Frontal cortex (tissue), 3 donors: ENCODE measurements at regions not wholly inside any gene's neighbourhood (a gene's known extent, or its start where the extent isn't known, plus 50 kb on each side); places are given as distances from the start of the nearest gene placed in this dataset.
"Not testable (repeated sequence)": the region's sequence is repeated elsewhere in the genome, so short reads cannot be mapped to it uniquely, and the experiment has no call there.

Experiments used
- DNase-seq, 2 donors: peaks; one replicate each; pipeline ENCODE4 v3.0.0; 2012; ENCODE audit warnings: low spot score in 2 of 2
- FAIRE-seq: peaks from 2 replicates; lab custom pipeline; 2012; peaks lifted over from hg19 to GRCh38; lab: Jason Lieb, UNC
- donor health status: control.
- donor health status: control.
- donor health status: control.

DNA sequence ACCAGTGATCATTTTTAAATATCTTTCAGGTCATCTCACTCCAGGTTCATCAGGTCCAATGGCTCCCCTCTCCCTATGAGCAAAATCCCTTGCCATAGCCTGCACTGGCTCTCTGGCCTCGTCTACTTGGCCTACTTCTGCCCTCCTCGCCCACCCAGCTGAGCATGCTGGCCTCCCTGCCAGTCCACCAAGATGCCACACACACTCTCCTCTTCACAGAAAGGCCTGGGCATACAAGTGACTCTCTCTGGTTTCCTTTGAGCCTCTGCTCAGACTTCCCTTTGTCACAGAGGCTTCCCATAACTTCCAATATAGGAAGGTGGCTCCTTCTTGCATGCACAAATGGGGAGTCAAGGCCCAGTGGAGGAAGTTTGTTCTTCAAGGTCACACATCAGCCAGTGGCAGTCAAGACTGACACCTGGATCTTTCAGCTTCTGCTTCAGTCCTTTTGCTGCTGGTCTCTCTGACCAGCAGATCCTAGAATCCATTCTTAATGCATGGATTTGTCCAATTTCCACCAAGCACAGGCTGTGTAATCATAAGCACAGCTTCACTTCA is 223.2 kb upstream of the HES1 start:
- DNase-seq (no peak), FAIRE-seq (no peak)

GRCh38 chr3:193914602-193915001 is 221.3 kb upstream of the HES1 start:
- no peak for DNase-seq
- no peak for FAIRE-seq

GRCh38 chr3:193915099-193915498 is 220.8 kb upstream of the HES1 start:
- DNase-seq (no peak), FAIRE-seq (no peak)

GRCh38 chr3:193915613-193916012 is 220.3 kb upstream of the HES1 start:
- no peak for DNase-seq
- FAIRE-seq = no peak

DNA sequence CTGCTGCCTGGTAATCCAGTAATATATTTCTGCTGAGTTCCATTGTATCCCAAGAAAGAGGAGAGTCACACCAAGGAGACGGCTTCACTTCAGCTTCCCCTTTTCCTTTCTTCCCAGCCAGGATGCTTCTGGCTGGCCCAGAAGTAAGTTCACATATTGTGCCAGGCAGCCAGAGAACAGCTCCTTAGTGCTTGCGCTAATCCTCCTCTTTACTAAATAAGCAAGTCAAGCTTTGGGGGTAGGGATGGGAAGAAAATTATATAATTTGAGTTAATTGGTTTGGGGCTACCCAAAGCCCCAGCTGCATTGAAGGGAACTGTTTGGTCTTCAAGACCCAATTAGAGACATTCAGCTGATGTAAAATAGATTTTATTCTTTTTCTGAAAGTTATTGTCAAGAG is 218.8 kb upstream of the HES1 start:
- FAIRE-seq = no peak
- DNase-seq = peak in 1 of 2 donors; percentile 12

DNA sequence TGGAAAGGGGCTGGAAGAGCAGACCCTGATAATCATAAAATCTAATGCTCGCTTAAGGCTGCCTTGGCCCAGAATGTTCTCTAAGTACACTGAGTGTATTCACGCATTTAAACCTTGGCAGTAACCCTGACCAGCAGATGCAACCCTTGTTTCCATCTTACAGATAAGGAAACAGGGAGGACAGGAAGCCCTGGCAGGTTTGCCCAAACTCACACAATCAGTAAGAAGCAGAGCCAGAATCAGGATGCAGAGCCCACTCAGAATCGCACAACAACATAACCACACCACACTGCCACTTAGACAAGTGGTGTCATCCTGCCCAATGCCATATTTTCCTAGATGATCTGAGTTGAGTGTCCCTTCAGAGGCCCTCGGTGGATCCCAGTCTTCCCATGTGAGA is 214.5 kb upstream of the HES1 start:
- FAIRE-seq (no peak), DNase-seq (no peak)

DNA sequence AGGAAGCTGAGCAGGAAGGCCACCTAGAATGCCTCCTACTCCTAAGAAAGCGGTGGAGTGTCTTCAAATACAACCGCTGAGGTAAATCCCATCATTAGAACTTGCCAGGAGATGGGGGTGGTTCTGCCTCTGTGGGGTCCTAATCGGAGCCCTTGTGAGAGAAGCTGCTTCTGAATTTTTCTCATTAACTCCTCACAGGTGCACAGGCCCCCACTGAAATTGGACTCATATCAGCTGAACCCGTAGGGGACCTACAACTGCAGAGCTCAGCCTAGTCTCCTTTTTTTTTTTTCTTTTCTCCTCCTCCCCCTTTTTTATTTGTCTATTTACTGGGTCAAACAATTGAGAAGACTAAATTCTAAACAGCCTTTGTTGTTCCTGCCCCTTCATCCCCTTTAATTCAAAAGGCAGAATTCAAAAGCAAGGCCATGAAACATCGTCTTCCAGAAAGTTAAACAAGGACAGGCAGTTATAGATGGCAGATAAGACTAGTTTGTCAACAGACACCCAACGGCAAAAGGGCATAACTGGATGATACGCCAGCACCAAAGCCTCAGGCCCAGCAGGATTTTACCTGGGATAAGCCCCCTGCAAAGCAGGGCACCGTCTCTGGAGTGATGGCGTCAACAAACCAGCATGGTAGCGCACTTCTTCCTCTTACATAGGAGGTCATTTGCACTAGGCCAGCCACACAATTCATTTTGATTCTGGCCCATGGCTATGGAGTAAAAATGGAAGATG is 213.7 kb upstream of the HES1 start:
- DNase-seq = no peak
- FAIRE-seq = no peak

GRCh38 chr3:193923958-193924357 is 212.0 kb upstream of the HES1 start:
- DNase-seq, FAIRE-seq: not testable (repeated sequence)

DNA sequence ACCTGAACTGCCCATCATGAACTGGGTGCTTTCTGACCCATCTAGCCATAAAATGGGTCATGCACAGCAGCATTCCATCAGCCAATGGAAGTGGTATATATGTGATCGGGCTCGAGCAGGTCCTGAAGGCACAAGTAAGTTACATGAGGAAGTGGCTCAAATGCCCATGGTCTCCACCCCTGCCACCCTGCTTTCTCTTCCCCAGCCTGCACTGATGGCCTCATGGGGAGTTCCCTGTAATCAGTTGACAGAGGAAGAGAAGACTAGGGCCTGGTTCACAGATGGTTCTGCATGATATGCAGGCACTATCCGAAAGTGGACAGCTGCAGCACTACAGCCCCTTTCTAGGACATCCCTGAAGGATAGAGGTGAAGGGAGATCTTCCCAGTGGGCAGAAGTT is 209.9 kb upstream of the HES1 start:
- not testable (repeated sequence) for FAIRE-seq, DNase-seq

GRCh38 chr3:193927413-193928206 is 208.3 kb upstream of the HES1 start:
- not testable (repeated sequence) for FAIRE-seq

GRCh38 chr3:193928354-193929209 is 207.4 kb upstream of the HES1 start:
- peak in 1 of 2 donors; percentile 20 for DNase-seq
- FAIRE-seq = no peak

More at GRCh38 chr3:193927413-193928206, 208.3 kb upstream of the HES1 start:
- DNase-seq = not testable (repeated sequence)

GRCh38 chr3:193929373-193929772 is 206.6 kb upstream of the HES1 start:
- DNase-seq (no peak), FAIRE-seq (no peak)

DNA sequence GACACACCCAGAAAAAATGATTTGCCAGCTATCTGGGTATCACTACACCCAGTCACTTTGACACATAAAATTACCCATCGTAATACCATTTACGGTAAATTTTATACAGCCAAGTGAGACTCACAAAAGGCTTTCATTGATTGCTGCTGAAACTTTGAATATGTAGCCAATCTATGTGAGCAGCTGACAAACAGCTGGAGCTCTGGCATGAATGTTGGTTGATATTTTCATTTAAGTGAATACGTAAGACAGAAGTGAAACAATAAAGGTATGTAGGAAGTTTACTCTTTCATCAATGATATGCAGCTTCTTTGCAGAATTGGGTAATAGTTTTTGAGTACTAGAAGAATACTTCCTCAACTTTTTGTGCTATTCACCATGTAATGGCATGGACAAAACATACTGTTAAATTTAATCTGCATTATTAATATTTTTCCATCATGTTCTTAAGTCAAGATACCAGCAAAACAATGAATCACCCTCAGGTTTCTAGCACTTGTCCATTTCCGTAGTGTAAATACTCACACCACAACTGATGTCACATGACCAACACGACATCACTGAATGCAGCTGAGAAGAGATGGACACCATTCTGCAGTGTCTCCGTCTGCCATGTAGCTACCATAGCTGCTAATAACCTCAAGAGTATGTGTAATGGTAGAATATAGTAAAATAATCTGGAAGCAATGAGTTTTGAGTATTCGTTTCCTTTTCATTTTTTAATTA is 205.9 kb upstream of the HES1 start:
- DNase-seq = no peak
- FAIRE-seq = no peak

- DNase-seq (no peak), FAIRE-seq (no peak)
These were observed 203.8 kb upstream of the HES1 start for GRCh38 chr3:193932136-193932535.

DNA sequence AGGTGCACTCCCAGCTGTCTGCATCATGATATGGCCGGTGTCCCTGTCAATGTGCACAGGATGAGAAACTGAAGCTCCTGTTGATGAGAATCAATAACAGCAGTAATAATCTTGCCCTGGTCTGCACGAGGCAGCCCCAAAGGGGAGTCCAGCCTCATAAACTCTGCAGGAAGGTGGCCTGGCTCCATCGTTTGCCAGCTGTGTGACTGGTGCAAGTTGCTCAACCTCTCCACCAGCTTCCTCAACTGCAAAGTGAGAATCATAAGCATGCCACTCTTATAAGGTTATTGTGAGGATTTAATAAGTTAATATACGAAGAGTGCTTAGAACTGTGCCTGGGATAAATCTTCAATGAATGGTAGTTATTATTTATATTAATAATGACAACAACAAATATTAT is 203.4 kb upstream of the HES1 start:
- DNase-seq = no peak

GRCh38 chr3:193933451-193933850 is 202.5 kb upstream of the HES1 start:
- no peak for DNase-seq
- FAIRE-seq = no peak

More for the DNA sequence above, 203.4 kb upstream of the HES1 start:
- FAIRE-seq = no peak

DNA sequence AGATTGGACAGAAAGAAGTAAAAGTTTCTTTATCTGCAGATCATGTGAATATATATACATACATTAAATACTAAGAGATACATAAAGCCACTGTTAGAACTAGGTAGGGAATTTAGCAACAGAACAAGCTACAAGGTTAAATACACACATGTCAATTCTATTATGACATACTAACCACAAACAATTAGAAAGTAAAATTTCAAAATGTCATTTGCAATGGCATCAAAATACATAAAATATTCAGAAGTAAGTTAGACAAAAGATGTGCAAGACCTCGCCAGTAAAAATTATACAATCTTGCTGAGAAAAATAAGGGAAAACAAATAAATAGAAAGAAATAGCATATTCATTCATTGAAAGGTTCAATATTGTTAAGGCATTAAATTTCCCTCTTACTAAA is 200.0 kb upstream of the HES1 start:
- no peak for FAIRE-seq
- DNase-seq = no peak

DNA sequence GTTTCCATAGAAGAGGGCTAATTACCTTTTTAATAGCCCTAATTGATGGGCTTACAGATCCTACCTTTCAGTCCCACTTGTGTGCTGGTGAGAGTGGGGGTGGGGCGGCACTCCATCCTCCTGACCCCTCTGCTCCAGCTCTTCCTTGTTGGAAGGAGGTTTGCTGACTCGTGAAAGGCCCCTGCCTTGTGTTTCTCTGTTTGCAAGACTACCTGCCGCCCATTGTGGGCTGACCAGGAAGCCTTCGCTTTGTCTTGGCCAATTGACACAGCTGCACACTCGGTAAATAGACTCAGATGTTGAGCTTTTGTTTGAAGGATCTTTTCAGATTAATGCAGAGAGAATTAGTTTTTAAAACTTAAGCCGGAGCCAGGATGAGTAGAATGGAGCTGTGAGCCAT is 197.3 kb upstream of the HES1 start:
- FAIRE-seq (no peak), DNase-seq (no peak)

DNA sequence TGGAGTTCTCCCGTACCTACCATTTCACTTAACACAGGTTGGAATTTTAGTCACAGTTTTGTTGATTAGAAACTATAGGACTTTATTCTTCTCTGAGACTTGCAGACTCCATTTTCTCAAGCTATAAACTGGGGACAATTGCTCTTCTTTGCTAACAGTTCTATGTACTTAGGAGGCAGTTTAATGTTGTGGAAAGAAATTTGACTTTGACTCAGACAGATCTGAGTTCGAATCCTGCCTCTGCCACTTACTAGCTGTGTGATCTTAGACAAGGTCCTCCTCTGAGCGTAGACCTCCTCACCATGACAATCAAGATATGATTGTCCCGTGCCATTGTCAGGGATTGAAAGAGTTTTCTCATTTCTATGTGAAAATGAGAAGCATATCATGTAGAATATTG is 196.4 kb upstream of the HES1 start:
- DNase-seq (no peak), FAIRE-seq (no peak)
